OCI-LY7 (cell line): ENCODE measurements at regions not wholly inside any gene's neighbourhood (a gene's known extent, or its start where the extent isn't known, plus 50 kb on each side); places are given as distances from the start of the nearest gene placed in this dataset.
"Not testable (repeated sequence)": the region's sequence is repeated elsewhere in the genome, so short reads cannot be mapped to it uniquely, and the experiment has no call there.

ENCODE experiments used
- BruUV-seq: library from RNA; stranded (reverse); fragments of 400-500 nt; replicated peaks from 2 replicates; lab custom pipeline; 2021; lab: Mats Ljungman, UMichigan
- CTCF ChIA-PET: fragments of 300-600 bp; sonication (Branson Sonifier 250); formaldehyde crosslinking; loops from one replicate; lab custom pipeline; 2022; ENCODE audit warnings: antibody characterized with exemption; ENCODE audit not compliant: unreplicated experiment; lab: Charles Lee
- POLR2A ChIA-PET: fragments of 300-600 bp; sonication (Branson Sonifier 250); formaldehyde crosslinking; loops from one replicate; lab custom pipeline; 2022; ENCODE audit warnings: antibody characterized with exemption; lab: Charles Lee
- DNase-seq: peaks from one replicate; pipeline ENCODE4 v3.0.0-alpha.2; 2015; ENCODE audit warnings: low spot score
- H2AFZ ChIP-seq: fragments of 200-600 bp; sonication (generic), shearing (Covaris generic); 2 replicates; pipeline ENCODE4 v1.6.1; 2014; ENCODE audit warnings: mild to moderate bottlenecking, antibody characterized with exemption, low read length, moderate library complexity
- H3K27ac ChIP-seq: fragments of 200-600 bp; sonication (generic); 2 replicates; pipeline ENCODE4 v1.5.1; 2014; ENCODE audit warnings: mixed run types, low read depth, mild to moderate bottlenecking, moderate library complexity, low read length, inconsistent platforms; ENCODE audit not compliant: poor library complexity, severe bottlenecking
- H3K36me3 ChIP-seq: fragments of 200-600 bp; sonication (generic); 2 replicates; pipeline ENCODE4 v1.6.1; 2014; ENCODE audit warnings: mild to moderate bottlenecking, antibody characterized with exemption, low read length, moderate library complexity, mixed read lengths; ENCODE audit not compliant: insufficient read depth
- H3K4me1 ChIP-seq: fragments of 200-600 bp; sonication (generic); 2 replicates; pipeline ENCODE4 v1.5.1; 2014; ENCODE audit warnings: mild to moderate bottlenecking, low read length; ENCODE audit not compliant: insufficient read depth, poor library complexity, severe bottlenecking
- H3K4me2 ChIP-seq: fragments of 200-600 bp; sonication (generic); 2 replicates; pipeline ENCODE4 v1.6.1; 2014; ENCODE audit warnings: mild to moderate bottlenecking, low read length
- H3K4me3 ChIP-seq: fragments of 200-600 bp; sonication (generic); 2 replicates; pipeline ENCODE4 v1.5.1; 2014; ENCODE audit warnings: mild to moderate bottlenecking, low read depth, low read length; ENCODE audit not compliant: poor library complexity, severe bottlenecking
- H3K79me2 ChIP-seq: fragments of 200-600 bp; sonication (generic); 2 replicates; pipeline ENCODE4 v1.6.1; 2016; ENCODE audit warnings: low read depth, mild to moderate bottlenecking, low read length, moderate library complexity, mixed read lengths; ENCODE audit not compliant: insufficient read depth
- H3K9me2 ChIP-seq: fragments of 200-600 bp; sonication (generic); 2 replicates; pipeline ENCODE4 v1.6.1; 2016; ENCODE audit warnings: mild to moderate bottlenecking, low read length, mixed read lengths; ENCODE audit not compliant: insufficient read depth
- H3K9me3 ChIP-seq: fragments of 200-600 bp; sonication (generic); 2 replicates; pipeline ENCODE4 v1.6.1; 2014; ENCODE audit warnings: mild to moderate bottlenecking, mixed run types, low read length, mixed read lengths
- H4K20me1 ChIP-seq: fragments of 200-600 bp; sonication (generic); 2 replicates; pipeline ENCODE4 v1.6.1; 2014; ENCODE audit warnings: mild to moderate bottlenecking, antibody characterized with exemption, low read length, moderate library complexity, mixed read lengths; ENCODE audit not compliant: insufficient read depth
- intact Hi-C: fragments of 100-400 bp; cut with micrococcal nuclease; formaldehyde crosslinking; loops from one replicate; pipeline ENCODE4 v1.10.0; 2022; ENCODE audit not compliant: unreplicated experiment
- TF ChIP-seq, protein P1 (sequence below): fragments of 200-600 bp; sonication (generic); conservative IDR thresholded peaks from 2 replicates; pipeline ENCODE4 v1.5.1; 2014; ENCODE audit warnings: mild to moderate bottlenecking, antibody characterized with exemption, low read length, moderate library complexity, mixed read lengths

DNA sequence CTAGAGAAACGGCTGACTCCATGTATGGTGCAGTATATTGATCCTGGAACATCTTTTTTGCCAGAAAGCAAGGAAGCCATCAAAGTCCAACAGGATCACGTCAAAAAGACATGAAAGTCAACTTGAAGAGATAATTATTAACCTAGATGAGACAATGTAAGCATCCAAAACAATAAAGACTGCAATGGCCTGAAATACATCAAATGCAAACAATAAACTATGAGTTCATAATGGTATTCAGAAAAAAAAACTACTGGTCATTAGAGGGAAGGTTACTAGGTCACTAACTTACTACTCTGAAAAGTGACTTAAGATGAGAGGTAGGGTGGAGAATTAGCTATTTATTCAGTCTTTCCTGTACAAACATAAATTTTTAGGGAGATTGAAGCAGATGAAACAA lies 75.3 kb upstream of the OR4F16 start:
- intact Hi-C loops, H3K27ac ChIP-seq, H3K36me3 ChIP-seq, H3K9me3 ChIP-seq, BruUV-seq, H3K9me2 ChIP-seq, H3K4me1 ChIP-seq, H3K4me2 ChIP-seq, POLR2A ChIA-PET, DNase-seq, H3K79me2 ChIP-seq, CTCF ChIA-PET, H3K4me3 ChIP-seq, H2AFZ ChIP-seq, H4K20me1 ChIP-seq: not testable (repeated sequence)

DNA sequence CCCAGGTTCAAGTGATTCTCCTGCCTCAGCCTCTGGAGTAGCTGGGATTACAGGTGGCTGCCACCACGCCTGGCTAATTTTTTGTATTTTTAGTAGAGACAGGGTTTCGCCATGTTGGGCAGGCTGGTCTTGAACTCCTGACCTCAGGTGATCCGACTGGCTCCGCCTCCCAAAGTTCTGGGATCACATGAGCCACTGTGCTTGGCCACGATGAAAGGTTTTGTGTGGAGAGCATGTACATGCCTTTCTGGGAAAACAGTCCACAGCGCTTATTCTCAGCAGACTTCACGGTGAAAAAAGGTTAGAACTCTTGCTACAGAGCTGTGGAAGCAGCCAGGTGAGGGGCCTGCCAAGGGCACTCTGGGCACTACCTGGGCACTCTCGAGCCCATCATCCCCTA lies 85.0 kb upstream of the OR4F16 start:
- H3K4me1 ChIP-seq, H3K4me2 ChIP-seq, intact Hi-C loops, H3K9me2 ChIP-seq, POLR2A ChIA-PET, BruUV-seq, CTCF ChIA-PET, H4K20me1 ChIP-seq, H3K9me3 ChIP-seq, H3K4me3 ChIP-seq, H2AFZ ChIP-seq, H3K36me3 ChIP-seq, H3K27ac ChIP-seq, H3K79me2 ChIP-seq, DNase-seq: not testable (repeated sequence)

DNA sequence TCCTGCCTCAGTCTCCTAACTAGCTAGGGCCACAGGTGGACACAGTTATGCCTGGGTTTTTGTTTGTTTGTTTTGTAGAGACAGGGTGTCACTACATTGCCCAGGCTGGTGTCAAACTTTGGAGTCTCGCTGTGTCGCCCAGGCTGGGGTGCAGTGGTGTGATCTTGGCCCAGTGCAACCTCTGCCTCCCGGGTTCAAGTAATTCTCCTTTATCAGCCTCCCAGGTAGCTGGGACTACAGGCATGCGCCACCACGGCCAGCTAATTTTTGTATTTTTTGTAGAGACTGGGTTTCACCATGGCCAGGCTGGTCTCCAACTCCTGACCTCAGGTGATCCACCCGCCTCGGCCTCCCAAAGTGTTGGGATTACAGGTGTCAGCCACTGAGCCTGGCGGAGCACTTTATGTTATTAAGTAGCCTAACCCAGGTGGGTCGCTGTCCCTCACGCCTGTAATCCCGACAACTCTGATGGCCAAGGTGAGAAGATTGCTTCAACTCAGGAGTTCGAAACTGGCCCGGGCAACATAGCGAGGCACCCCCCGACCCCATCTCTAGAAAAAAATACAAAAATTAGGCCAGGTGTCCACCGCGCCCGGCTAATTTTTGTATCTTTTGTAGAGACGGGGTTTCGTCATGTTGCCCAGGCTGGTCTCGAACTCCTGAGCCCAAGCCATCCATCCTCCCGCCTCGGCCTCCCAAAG lies 91.2 kb upstream of the OR4F16 start:
- CTCF ChIA-PET, H3K9me2 ChIP-seq, H3K36me3 ChIP-seq, BruUV-seq, intact Hi-C loops, POLR2A ChIA-PET, H4K20me1 ChIP-seq, H3K9me3 ChIP-seq, DNase-seq, H2AFZ ChIP-seq: not testable (repeated sequence)
- H3K4me1 ChIP-seq: peaks cover 11% of the 10 kb centered on the region
- H3K4me3 ChIP-seq: peak overlapping the region; percentile 74
- H3K4me2 ChIP-seq: peak overlapping the region; percentile 86
- H3K79me2 ChIP-seq: peaks cover 27% of the 10 kb centered on the region
- H3K27ac ChIP-seq: peak overlapping the region; percentile 68

DNA sequence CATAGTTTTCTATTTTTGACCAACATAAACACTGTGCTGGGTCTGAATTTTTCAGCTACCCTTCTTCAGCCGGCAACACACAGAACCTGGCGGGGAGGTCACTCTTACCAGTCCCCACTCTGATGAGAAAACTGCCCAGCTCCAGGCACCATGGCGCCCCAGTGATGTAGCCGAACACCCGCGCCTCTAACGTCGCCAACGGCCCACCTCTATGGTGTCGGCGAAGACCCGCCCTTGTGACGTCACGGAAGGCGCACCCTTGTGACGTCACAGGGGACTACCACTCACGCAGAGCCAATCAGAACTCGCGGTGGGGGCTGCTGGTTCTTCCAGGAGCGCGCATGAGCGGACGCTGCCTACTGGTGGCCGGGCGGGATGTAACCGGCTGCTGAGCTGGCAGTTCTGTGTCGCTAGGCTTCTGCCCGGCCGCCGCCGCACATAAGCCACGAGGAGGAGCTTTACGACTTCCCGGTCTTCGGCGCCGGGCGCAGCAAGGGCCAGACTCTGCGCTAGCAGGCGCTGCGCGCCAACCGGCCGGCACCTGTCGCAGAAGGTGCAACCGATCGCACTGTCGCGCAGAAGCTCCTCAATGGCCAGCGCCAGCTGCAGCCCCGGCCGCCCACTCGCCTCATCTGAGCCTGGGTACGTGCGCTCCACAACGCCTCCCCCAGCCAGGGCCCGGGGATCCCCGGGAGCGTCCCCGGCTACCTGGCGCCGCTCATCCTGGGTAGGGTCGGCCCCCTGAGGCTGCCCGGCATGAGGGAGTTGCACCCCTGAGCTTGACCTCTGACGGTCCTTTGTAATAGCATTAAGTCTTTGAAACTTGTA lies 92.2 kb upstream of the OR4F16 start:
- intact Hi-C loops, H3K9me3 ChIP-seq, H3K9me2 ChIP-seq, BruUV-seq, POLR2A ChIA-PET, H4K20me1 ChIP-seq, CTCF ChIA-PET: not testable (repeated sequence)
- Histone ChIP-seq H3K79me2 (peaks cover 31% of the 10 kb centered on the region), H3K27ac (peak overlapping the region; percentile 87), H3K4me3 (peak overlapping the region; percentile 74), H2AFZ (peak overlapping the region; percentile 29; the same call in 1 of the 2 replicates), H3K4me1 (peaks cover 11% of the 10 kb centered on the region), H3K36me3 (peaks cover 12% of the 10 kb centered on the region; the same call in 1 of the 2 replicates), H3K4me2 (peak overlapping the region; percentile 86)
- DNase-seq: peak; percentile 100
- TF ChIP-seq, protein P1, sequence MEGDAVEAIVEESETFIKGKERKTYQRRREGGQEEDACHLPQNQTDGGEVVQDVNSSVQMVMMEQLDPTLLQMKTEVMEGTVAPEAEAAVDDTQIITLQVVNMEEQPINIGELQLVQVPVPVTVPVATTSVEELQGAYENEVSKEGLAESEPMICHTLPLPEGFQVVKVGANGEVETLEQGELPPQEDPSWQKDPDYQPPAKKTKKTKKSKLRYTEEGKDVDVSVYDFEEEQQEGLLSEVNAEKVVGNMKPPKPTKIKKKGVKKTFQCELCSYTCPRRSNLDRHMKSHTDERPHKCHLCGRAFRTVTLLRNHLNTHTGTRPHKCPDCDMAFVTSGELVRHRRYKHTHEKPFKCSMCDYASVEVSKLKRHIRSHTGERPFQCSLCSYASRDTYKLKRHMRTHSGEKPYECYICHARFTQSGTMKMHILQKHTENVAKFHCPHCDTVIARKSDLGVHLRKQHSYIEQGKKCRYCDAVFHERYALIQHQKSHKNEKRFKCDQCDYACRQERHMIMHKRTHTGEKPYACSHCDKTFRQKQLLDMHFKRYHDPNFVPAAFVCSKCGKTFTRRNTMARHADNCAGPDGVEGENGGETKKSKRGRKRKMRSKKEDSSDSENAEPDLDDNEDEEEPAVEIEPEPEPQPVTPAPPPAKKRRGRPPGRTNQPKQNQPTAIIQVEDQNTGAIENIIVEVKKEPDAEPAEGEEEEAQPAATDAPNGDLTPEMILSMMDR: peak; percentile 52

DNA sequence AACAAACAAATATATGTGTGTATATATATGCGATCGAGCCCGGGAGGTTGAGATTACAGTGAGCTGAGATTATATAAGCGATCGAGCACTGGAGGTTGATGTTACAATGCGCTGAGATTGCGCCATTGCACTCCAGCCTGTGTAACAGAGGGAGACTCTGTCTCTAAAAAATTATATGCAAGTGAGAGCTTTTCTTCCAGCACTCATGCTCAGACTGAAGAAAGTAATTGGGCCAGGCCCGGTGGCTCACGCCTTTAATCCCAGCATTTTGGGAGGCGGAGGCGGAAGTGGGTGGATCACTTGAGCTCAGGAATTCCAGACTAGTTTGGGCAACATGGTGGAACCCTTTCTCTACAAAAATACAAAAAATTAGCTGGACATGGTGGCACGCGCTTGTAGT lies 93.2 kb upstream of the OR4F16 start:
- not testable (repeated sequence) for H2AFZ ChIP-seq

More for the DNA sequence above, 93.2 kb upstream of the OR4F16 start:
- Histone ChIP-seq H3K4me1 (peaks cover 11% of the 10 kb centered on the region), H3K79me2 (peaks cover 36% of the 10 kb centered on the region), H3K4me2 (peak overlapping the region; percentile 70), H3K4me3 (peak overlapping the region; percentile 74), H3K36me3 (peaks cover 17% of the 10 kb centered on the region), H3K27ac (peak overlapping the region; percentile 87)
- H3K9me3 ChIP-seq, H3K9me2 ChIP-seq, BruUV-seq, POLR2A ChIA-PET, CTCF ChIA-PET, intact Hi-C loops, H4K20me1 ChIP-seq: not testable (repeated sequence)
- peak; percentile 14 for DNase-seq
